ENCODE measurements at regions not wholly inside any gene's neighbourhood (a gene's known extent, or its start where the extent isn't known, plus 50 kb on each side); places are given as distances from the start of the nearest gene placed in this dataset.

DNA sequence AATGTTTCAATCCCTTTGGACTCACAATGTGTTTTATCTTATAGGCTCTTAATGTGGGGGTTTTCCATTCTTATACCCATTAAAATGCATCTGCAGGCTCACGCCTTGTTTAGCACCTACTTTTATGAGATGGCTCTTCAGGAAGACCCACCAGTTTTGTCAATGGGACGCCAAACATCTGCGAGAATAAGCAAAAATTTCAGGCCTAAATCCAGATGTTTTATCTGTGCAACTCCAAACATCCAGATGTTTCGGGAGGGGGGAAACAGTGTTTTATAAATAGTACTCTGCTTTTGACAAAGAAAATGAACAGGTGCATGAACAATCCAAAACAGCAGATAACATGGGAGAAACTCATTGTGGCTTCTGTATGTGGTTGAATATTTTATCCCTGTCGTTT lies 342.8 kb downstream of the DHX15 start:
- TF ChIP-seq, protein P1, sequence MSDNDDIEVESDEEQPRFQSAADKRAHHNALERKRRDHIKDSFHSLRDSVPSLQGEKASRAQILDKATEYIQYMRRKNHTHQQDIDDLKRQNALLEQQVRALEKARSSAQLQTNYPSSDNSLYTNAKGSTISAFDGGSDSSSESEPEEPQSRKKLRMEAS (CRISPR knock-in tag; IDR thresholded peaks at IDR 0.05), result no peak
- TF ChIP-seq, protein P2, sequence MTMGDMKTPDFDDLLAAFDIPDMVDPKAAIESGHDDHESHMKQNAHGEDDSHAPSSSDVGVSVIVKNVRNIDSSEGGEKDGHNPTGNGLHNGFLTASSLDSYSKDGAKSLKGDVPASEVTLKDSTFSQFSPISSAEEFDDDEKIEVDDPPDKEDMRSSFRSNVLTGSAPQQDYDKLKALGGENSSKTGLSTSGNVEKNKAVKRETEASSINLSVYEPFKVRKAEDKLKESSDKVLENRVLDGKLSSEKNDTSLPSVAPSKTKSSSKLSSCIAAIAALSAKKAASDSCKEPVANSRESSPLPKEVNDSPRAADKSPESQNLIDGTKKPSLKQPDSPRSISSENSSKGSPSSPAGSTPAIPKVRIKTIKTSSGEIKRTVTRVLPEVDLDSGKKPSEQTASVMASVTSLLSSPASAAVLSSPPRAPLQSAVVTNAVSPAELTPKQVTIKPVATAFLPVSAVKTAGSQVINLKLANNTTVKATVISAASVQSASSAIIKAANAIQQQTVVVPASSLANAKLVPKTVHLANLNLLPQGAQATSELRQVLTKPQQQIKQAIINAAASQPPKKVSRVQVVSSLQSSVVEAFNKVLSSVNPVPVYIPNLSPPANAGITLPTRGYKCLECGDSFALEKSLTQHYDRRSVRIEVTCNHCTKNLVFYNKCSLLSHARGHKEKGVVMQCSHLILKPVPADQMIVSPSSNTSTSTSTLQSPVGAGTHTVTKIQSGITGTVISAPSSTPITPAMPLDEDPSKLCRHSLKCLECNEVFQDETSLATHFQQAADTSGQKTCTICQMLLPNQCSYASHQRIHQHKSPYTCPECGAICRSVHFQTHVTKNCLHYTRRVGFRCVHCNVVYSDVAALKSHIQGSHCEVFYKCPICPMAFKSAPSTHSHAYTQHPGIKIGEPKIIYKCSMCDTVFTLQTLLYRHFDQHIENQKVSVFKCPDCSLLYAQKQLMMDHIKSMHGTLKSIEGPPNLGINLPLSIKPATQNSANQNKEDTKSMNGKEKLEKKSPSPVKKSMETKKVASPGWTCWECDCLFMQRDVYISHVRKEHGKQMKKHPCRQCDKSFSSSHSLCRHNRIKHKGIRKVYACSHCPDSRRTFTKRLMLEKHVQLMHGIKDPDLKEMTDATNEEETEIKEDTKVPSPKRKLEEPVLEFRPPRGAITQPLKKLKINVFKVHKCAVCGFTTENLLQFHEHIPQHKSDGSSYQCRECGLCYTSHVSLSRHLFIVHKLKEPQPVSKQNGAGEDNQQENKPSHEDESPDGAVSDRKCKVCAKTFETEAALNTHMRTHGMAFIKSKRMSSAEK (CRISPR knock-in tag; IDR thresholded peaks at IDR 0.05; ENCODE audit: borderline replicate concordance), result no peak
- TF ChIP-seq, protein P3, sequence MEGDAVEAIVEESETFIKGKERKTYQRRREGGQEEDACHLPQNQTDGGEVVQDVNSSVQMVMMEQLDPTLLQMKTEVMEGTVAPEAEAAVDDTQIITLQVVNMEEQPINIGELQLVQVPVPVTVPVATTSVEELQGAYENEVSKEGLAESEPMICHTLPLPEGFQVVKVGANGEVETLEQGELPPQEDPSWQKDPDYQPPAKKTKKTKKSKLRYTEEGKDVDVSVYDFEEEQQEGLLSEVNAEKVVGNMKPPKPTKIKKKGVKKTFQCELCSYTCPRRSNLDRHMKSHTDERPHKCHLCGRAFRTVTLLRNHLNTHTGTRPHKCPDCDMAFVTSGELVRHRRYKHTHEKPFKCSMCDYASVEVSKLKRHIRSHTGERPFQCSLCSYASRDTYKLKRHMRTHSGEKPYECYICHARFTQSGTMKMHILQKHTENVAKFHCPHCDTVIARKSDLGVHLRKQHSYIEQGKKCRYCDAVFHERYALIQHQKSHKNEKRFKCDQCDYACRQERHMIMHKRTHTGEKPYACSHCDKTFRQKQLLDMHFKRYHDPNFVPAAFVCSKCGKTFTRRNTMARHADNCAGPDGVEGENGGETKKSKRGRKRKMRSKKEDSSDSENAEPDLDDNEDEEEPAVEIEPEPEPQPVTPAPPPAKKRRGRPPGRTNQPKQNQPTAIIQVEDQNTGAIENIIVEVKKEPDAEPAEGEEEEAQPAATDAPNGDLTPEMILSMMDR (IDR thresholded peaks at IDR 0.05), result no peak
- TF ChIP-seq NFYB (CRISPR knock-in tag; conservative IDR thresholded peaks at IDR 0.05; ENCODE audit: low read depth) (no peak), FOXJ3 (CRISPR knock-in tag; IDR thresholded peaks at IDR 0.05; ENCODE audit: borderline replicate concordance) (no peak), HMGA2 (CRISPR knock-in tag; IDR thresholded peaks at IDR 0.05) (no peak)
- TF ChIP-seq, protein P4, sequence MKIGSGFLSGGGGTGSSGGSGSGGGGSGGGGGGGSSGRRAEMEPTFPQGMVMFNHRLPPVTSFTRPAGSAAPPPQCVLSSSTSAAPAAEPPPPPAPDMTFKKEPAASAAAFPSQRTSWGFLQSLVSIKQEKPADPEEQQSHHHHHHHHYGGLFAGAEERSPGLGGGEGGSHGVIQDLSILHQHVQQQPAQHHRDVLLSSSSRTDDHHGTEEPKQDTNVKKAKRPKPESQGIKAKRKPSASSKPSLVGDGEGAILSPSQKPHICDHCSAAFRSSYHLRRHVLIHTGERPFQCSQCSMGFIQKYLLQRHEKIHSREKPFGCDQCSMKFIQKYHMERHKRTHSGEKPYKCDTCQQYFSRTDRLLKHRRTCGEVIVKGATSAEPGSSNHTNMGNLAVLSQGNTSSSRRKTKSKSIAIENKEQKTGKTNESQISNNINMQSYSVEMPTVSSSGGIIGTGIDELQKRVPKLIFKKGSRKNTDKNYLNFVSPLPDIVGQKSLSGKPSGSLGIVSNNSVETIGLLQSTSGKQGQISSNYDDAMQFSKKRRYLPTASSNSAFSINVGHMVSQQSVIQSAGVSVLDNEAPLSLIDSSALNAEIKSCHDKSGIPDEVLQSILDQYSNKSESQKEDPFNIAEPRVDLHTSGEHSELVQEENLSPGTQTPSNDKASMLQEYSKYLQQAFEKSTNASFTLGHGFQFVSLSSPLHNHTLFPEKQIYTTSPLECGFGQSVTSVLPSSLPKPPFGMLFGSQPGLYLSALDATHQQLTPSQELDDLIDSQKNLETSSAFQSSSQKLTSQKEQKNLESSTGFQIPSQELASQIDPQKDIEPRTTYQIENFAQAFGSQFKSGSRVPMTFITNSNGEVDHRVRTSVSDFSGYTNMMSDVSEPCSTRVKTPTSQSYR (CRISPR knock-in tag; IDR thresholded peaks at IDR 0.05), result no peak
- TF ChIP-seq, protein P5, sequence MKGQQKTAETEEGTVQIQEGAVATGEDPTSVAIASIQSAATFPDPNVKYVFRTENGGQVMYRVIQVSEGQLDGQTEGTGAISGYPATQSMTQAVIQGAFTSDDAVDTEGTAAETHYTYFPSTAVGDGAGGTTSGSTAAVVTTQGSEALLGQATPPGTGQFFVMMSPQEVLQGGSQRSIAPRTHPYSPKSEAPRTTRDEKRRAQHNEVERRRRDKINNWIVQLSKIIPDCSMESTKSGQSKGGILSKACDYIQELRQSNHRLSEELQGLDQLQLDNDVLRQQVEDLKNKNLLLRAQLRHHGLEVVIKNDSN (CRISPR knock-in tag; IDR thresholded peaks at IDR 0.05), result no peak
- TF ChIP-seq, protein P6, sequence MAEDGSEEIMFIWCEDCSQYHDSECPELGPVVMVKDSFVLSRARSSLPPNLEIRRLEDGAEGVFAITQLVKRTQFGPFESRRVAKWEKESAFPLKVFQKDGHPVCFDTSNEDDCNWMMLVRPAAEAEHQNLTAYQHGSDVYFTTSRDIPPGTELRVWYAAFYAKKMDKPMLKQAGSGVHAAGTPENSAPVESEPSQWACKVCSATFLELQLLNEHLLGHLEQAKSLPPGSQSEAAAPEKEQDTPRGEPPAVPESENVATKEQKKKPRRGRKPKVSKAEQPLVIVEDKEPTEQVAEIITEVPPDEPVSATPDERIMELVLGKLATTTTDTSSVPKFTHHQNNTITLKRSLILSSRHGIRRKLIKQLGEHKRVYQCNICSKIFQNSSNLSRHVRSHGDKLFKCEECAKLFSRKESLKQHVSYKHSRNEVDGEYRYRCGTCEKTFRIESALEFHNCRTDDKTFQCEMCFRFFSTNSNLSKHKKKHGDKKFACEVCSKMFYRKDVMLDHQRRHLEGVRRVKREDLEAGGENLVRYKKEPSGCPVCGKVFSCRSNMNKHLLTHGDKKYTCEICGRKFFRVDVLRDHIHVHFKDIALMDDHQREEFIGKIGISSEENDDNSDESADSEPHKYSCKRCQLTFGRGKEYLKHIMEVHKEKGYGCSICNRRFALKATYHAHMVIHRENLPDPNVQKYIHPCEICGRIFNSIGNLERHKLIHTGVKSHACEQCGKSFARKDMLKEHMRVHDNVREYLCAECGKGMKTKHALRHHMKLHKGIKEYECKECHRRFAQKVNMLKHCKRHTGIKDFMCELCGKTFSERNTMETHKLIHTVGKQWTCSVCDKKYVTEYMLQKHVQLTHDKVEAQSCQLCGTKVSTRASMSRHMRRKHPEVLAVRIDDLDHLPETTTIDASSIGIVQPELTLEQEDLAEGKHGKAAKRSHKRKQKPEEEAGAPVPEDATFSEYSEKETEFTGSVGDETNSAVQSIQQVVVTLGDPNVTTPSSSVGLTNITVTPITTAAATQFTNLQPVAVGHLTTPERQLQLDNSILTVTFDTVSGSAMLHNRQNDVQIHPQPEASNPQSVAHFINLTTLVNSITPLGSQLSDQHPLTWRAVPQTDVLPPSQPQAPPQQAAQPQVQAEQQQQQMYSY (CRISPR knock-in tag; IDR thresholded peaks at IDR 0.05), result no peak
